Esophagus muscularis mucosa (tissue), 3 donors: ENCODE measurements at regions not wholly inside any gene's neighbourhood (a gene's known extent, or its start where the extent isn't known, plus 50 kb on each side); places are given as distances from the start of the nearest gene placed in this dataset.

Experiments
- POLR2A ChIP-seq: fragments of 450-650 bp; IDR thresholded peaks from one replicate; pipeline ENCODE4 v1.6.1; 2017; ENCODE audit warnings: antibody characterized with exemption, moderate library complexity, mild to moderate bottlenecking, low read depth
- POLR2AphosphoS5 ChIP-seq, 2 donors: sonication (generic); formaldehyde crosslinking; IDR thresholded peaks; one replicate each; pipeline ENCODE4 v1.6.1; 2017; ENCODE audit warnings: antibody characterized with exemption in 2 of 2
- TF ChIP-seq, protein P1 (sequence below), 3 experiments: fragments of 200-600 bp in 2 of 3; fragments of 450-650 bp in 1 of 3; sonication (generic) in 2 of 3; IDR thresholded peaks; one replicate each; pipeline ENCODE4 v1.5.1; 2017 to 2019; ENCODE audit warnings: antibody characterized with exemption in 3 of 3, mild to moderate bottlenecking in 2 of 3, moderate library complexity in 1 of 3

DNA sequence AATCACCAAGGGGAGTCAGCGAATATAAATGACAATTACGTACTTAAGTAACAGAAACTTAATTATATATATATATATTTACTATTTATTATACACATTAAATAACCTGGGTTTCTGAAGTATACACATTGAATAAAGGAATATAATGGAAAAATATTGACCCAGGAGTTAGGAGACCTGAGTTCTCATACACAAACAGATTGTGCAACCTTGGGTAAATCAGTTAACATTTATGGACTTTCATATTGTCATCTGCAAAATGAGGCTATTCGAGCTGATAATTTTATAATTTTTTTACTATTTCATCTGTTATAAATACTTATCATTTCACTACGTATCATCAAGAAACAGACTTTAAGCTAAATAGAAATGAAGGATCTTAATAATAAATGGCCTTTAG, 75.1 kb upstream of the SRRM3 start:
- TF ChIP-seq POLR2AphosphoS5 (IDR thresholded peaks at IDR 0.05) (no peak), POLR2A (no peak)
- TF ChIP-seq, protein P1, sequence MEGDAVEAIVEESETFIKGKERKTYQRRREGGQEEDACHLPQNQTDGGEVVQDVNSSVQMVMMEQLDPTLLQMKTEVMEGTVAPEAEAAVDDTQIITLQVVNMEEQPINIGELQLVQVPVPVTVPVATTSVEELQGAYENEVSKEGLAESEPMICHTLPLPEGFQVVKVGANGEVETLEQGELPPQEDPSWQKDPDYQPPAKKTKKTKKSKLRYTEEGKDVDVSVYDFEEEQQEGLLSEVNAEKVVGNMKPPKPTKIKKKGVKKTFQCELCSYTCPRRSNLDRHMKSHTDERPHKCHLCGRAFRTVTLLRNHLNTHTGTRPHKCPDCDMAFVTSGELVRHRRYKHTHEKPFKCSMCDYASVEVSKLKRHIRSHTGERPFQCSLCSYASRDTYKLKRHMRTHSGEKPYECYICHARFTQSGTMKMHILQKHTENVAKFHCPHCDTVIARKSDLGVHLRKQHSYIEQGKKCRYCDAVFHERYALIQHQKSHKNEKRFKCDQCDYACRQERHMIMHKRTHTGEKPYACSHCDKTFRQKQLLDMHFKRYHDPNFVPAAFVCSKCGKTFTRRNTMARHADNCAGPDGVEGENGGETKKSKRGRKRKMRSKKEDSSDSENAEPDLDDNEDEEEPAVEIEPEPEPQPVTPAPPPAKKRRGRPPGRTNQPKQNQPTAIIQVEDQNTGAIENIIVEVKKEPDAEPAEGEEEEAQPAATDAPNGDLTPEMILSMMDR (IDR thresholded peaks at IDR 0.05) = no peak
